Limb (tissue), 2 donors: ENCODE measurements at regions not wholly inside any gene's neighbourhood (a gene's known extent, or its start where the extent isn't known, plus 50 kb on each side); places are given as distances from the start of the nearest gene placed in this dataset.

Experiments used
- DNase-seq, 2 donors: peaks; one replicate each; pipeline ENCODE4 v3.0.0-alpha.2; 2016; ENCODE audit errors: extremely low spot score in 2 of 2

- DNase-seq = no peak
Observed at GRCh38 chr12:116401565-116401964, 124.1 kb upstream of the MED13L start.

GRCh38 chr12:116402163-116402939 lies 124.9 kb upstream of the MED13L start:
- DNase-seq = no peak

- no peak for DNase-seq
Observed at GRCh38 chr12:116403546-116403945, 126.1 kb upstream of the MED13L start.

GRCh38 chr12:116404247-116404646 lies 126.8 kb upstream of the MED13L start:
- no peak for DNase-seq

- DNase-seq = no peak
Observed at GRCh38 chr12:116404913-116405611, 127.6 kb upstream of the MED13L start.

- DNase-seq = no peak
Observed at GRCh38 chr12:116406529-116406928, 129.0 kb upstream of the MED13L start.

- no peak for DNase-seq
Observed at GRCh38 chr12:116408489-116409250, 131.2 kb upstream of the MED13L start.

GRCh38 chr12:116411977-116412376 lies 134.5 kb upstream of the MED13L start:
- DNase-seq = no peak

GRCh38 chr12:116414891-116415290 lies 137.4 kb upstream of the MED13L start:
- DNase-seq = no peak

- no peak for DNase-seq
Observed at GRCh38 chr12:116415408-116416108, 138.1 kb upstream of the MED13L start.

GRCh38 chr12:116416166-116416565 lies 138.7 kb upstream of the MED13L start:
- no peak for DNase-seq

- no peak for DNase-seq
Observed at GRCh38 chr12:116418551-116418950, 140.6 kb upstream of the MAP1LC3B2 start.

- DNase-seq = peak in 1 of 2 donors; percentile 55
Observed at GRCh38 chr12:116420227-116420880, 138.8 kb upstream of the MAP1LC3B2 start.

GRCh38 chr12:116421785-116422538 lies 137.2 kb upstream of the MAP1LC3B2 start:
- no peak for DNase-seq

GRCh38 chr12:116423094-116423493 lies 136.1 kb upstream of the MAP1LC3B2 start:
- no peak for DNase-seq

GRCh38 chr12:116425256-116426193 lies 133.7 kb upstream of the MAP1LC3B2 start:
- DNase-seq = no peak

- DNase-seq = peak; percentile 71 to 72
Observed at GRCh38 chr12:116426391-116427136, 132.6 kb upstream of the MAP1LC3B2 start.

- no peak for DNase-seq
Observed at GRCh38 chr12:116427200-116427930, 131.8 kb upstream of the MAP1LC3B2 start.
